Testis (tissue), 2 donors: ENCODE measurements at regions not wholly inside any gene's neighbourhood (a gene's known extent, or its start where the extent isn't known, plus 50 kb on each side); places are given as distances from the start of the nearest gene placed in this dataset.

Experiments
- POLR2A ChIP-seq: fragments of 450-650 bp; IDR thresholded peaks from one replicate; pipeline ENCODE4 v1.6.1; 2017; ENCODE audit warnings: antibody characterized with exemption, mild to moderate bottlenecking, moderate library complexity
- TF ChIP-seq, protein P1 (sequence below), 3 experiments: fragments of 450-650 bp in 2 of 3; fragments of 200-600 bp in 1 of 3; sonication (generic) in 1 of 3; IDR thresholded peaks; one replicate each; pipeline ENCODE4 v1.5.1; 2016 to 2019; ENCODE audit warnings: antibody characterized with exemption in 3 of 3, mild to moderate bottlenecking in 2 of 3, moderate library complexity in 1 of 3

- TF ChIP-seq, protein P1, sequence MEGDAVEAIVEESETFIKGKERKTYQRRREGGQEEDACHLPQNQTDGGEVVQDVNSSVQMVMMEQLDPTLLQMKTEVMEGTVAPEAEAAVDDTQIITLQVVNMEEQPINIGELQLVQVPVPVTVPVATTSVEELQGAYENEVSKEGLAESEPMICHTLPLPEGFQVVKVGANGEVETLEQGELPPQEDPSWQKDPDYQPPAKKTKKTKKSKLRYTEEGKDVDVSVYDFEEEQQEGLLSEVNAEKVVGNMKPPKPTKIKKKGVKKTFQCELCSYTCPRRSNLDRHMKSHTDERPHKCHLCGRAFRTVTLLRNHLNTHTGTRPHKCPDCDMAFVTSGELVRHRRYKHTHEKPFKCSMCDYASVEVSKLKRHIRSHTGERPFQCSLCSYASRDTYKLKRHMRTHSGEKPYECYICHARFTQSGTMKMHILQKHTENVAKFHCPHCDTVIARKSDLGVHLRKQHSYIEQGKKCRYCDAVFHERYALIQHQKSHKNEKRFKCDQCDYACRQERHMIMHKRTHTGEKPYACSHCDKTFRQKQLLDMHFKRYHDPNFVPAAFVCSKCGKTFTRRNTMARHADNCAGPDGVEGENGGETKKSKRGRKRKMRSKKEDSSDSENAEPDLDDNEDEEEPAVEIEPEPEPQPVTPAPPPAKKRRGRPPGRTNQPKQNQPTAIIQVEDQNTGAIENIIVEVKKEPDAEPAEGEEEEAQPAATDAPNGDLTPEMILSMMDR (IDR thresholded peaks at IDR 0.05), result no peak
- no peak for TF ChIP-seq POLR2A
These were observed 176.9 kb upstream of the CCNH start for GRCh38 chr5:87589587-87589986.
